ENCODE measurements at regions not wholly inside any gene's neighbourhood (a gene's known extent, or its start where the extent isn't known, plus 50 kb on each side); places are given as distances from the start of the nearest gene placed in this dataset.

GRCh38 chr1:192053531-192053971 lies 104.7 kb upstream of the RGS18 start:
- TF ChIP-seq CTCF (conservative IDR thresholded peaks at IDR 0.05 in 1 of 2, IDR thresholded peaks at IDR 0.05 in 1 of 2; ENCODE audit: low read depth in 1 of 2, low read length in 2 of 2) (no peak), EZH2 (IDR thresholded peaks at IDR 0.05; ENCODE audit: low read length, missing control alignments) (no peak)
- no peaks in the 10 kb centered on the region for H3K36me3 ChIP-seq (ENCODE audit: control insufficient read depth, insufficient read depth, low read length)
- DNase-seq (ENCODE audit: low read depth in 2 of 2): peak in 1 of 2 donors; percentile 31
- H2AFZ ChIP-seq (ENCODE audit: low read length): no peak overlapping the region
- H3K9ac ChIP-seq (ENCODE audit: insufficient read depth, low read length): no peak overlapping the region
- no peaks in the 10 kb centered on the region for H3K4me1 ChIP-seq (ENCODE audit: control insufficient read depth, extremely low read depth, insufficient read depth, low read length)
- H3K27me3 ChIP-seq (ENCODE audit: control insufficient read depth, insufficient read depth, low read length): no peaks in the 10 kb centered on the region
- H3K4me2 ChIP-seq (ENCODE audit: extremely low read depth, insufficient read depth, low read length): no peak overlapping the region
- no peak overlapping the region for H3K4me3 ChIP-seq (replicated peaks in 1 of 4; ENCODE audit: control extremely low read depth in 1 of 4, insufficient read depth in 1 of 4, low read depth in 3 of 4, low read length in 4 of 4)
- H3K79me2 ChIP-seq (ENCODE audit: control insufficient read depth, insufficient read depth, low read length): no peaks in the 10 kb centered on the region
- H4K20me1 ChIP-seq (ENCODE audit: control insufficient read depth, extremely low read depth, insufficient read depth, low read length): no peaks in the 10 kb centered on the region
- no peak overlapping the region for H3K27ac ChIP-seq (ENCODE audit: insufficient read depth, low read length)
- no peaks in the 10 kb centered on the region for H3K9me3 ChIP-seq (ENCODE audit: control insufficient read depth, insufficient read depth, low read depth, low read length)

GRCh38 chr1:192057766-192058165 lies 100.5 kb upstream of the RGS18 start:
- no peak for TF ChIP-seq EZH2 (IDR thresholded peaks at IDR 0.05; ENCODE audit: low read length, missing control alignments)
- TF ChIP-seq CTCF (conservative IDR thresholded peaks at IDR 0.05 in 1 of 2, IDR thresholded peaks at IDR 0.05 in 1 of 2; ENCODE audit: low read depth in 1 of 2, low read length in 2 of 2): no peak
- no peak for DNase-seq (ENCODE audit: low read depth in 2 of 2)

GRCh38 chr1:192059407-192059806 lies 98.9 kb upstream of the RGS18 start:
- Histone ChIP-seq H3K4me2 (ENCODE audit: extremely low read depth, insufficient read depth, low read length) (no peak overlapping the region), H3K9me3 (ENCODE audit: control insufficient read depth, insufficient read depth, low read depth, low read length) (no peaks in the 10 kb centered on the region), H2AFZ (ENCODE audit: low read length) (no peak overlapping the region), H3K4me1 (ENCODE audit: control insufficient read depth, extremely low read depth, insufficient read depth, low read length) (no peaks in the 10 kb centered on the region), H3K27ac (ENCODE audit: insufficient read depth, low read length) (no peak overlapping the region), H4K20me1 (ENCODE audit: control insufficient read depth, extremely low read depth, insufficient read depth, low read length) (no peaks in the 10 kb centered on the region), H3K9ac (ENCODE audit: insufficient read depth, low read length) (no peak overlapping the region), H3K79me2 (ENCODE audit: control insufficient read depth, insufficient read depth, low read length) (no peaks in the 10 kb centered on the region), H3K4me3 (replicated peaks in 1 of 4; ENCODE audit: control extremely low read depth in 1 of 4, insufficient read depth in 1 of 4, low read depth in 3 of 4, low read length in 4 of 4) (no peak overlapping the region), H3K27me3 (ENCODE audit: control insufficient read depth, insufficient read depth, low read length) (no peaks in the 10 kb centered on the region), H3K36me3 (ENCODE audit: control insufficient read depth, insufficient read depth, low read length) (no peaks in the 10 kb centered on the region)
- no peak for DNase-seq (ENCODE audit: low read depth in 2 of 2)
- TF ChIP-seq CTCF (conservative IDR thresholded peaks at IDR 0.05 in 1 of 2, IDR thresholded peaks at IDR 0.05 in 1 of 2; ENCODE audit: low read depth in 1 of 2, low read length in 2 of 2) (no peak), EZH2 (IDR thresholded peaks at IDR 0.05; ENCODE audit: low read length, missing control alignments) (no peak)

More at GRCh38 chr1:192057766-192058165, 100.5 kb upstream of the RGS18 start:
- Histone ChIP-seq H3K9ac (ENCODE audit: insufficient read depth, low read length) (no peak overlapping the region), H3K9me3 (ENCODE audit: control insufficient read depth, insufficient read depth, low read depth, low read length) (no peaks in the 10 kb centered on the region), H4K20me1 (ENCODE audit: control insufficient read depth, extremely low read depth, insufficient read depth, low read length) (no peaks in the 10 kb centered on the region), H3K4me1 (ENCODE audit: control insufficient read depth, extremely low read depth, insufficient read depth, low read length) (no peaks in the 10 kb centered on the region), H2AFZ (ENCODE audit: low read length) (no peak overlapping the region), H3K36me3 (ENCODE audit: control insufficient read depth, insufficient read depth, low read length) (no peaks in the 10 kb centered on the region), H3K79me2 (ENCODE audit: control insufficient read depth, insufficient read depth, low read length) (no peaks in the 10 kb centered on the region), H3K27me3 (ENCODE audit: control insufficient read depth, insufficient read depth, low read length) (no peaks in the 10 kb centered on the region), H3K27ac (ENCODE audit: insufficient read depth, low read length) (no peak overlapping the region), H3K4me3 (replicated peaks in 1 of 4; ENCODE audit: control extremely low read depth in 1 of 4, insufficient read depth in 1 of 4, low read depth in 3 of 4, low read length in 4 of 4) (no peak overlapping the region), H3K4me2 (ENCODE audit: extremely low read depth, insufficient read depth, low read length) (no peak overlapping the region)

Data from fibroblast of lung (primary cell).